ENCODE measurements at regions not wholly inside any gene's neighbourhood (a gene's known extent, or its start where the extent isn't known, plus 50 kb on each side); places are given as distances from the start of the nearest gene placed in this dataset.

DNA sequence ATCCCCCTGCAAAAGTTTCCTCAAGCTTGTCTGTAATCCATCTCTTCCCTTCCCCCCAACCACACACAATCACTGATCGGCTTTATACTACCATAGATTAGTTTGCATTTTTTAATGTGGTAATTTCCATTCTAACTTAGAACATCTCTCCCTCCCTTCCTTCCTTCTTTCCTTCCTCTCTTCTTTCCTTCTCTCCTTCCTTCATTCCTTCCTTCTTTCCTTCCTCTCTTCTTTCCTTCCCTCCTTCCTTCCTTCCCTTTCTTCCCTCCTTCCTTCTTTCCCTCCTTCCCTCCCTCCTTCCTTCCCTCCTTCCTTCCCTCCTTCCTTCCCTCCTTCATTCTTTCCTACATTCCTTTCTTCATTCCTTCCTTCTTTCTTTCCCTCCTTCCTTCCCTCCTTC is 166.2 kb upstream of the MSX2 start:
- no CpG with 5 or more reads among the region's 1 CpG for WGBS (ENCODE audit: insufficient coverage)

DNA sequence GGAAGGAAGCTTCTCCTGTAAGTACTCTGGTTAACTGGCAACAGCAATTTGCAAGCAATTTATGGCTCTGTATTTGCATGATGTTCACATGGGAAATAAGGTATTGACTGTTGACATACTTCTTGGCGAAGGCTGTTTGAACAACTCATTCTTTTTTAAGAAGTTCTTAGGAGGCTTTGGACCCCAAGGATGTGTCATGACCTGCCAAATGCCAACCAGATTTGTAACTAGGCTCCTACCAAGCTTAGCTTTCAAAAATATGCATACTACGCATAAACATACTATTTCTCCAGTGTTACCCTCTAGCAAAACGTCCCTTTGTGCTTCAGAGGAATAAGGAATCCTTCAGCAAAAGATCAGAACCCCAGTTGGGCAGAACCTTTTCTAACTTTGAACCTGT is 165.2 kb upstream of the MSX2 start:
- 91% methylated on average over 2 of the region's 3 CpGs for WGBS (ENCODE audit: insufficient coverage)
- intact Hi-C loops (cut with micrococcal nuclease): no loop called here

More for the DNA sequence above, 166.2 kb upstream of the MSX2 start:
- Mint-ChIP-seq H3K27ac (no peak overlapping the region), H3K36me3 (no peaks in the 10 kb centered on the region), H3K9me3 (peaks cover 0 to 5% (median 2%) of the 10 kb centered on the region in 7 donors), H3K27me3 (ENCODE audit: low read depth in 3 of 3) (peaks cover 0 to 7% (median 6%) of the 10 kb centered on the region in 3 donors), H3K4me1 (no peaks in the 10 kb centered on the region), H3K4me3 (no peak overlapping the region)
- intact Hi-C loops (cut with micrococcal nuclease): no loop called here
- no peaks in the 10 kb centered on the region for H4K20me1 ChIP-seq (ENCODE audit: insufficient read depth, low read length)
- H3K4me1 ChIP-seq (ENCODE audit: control insufficient read depth in 1 of 2, insufficient read depth in 2 of 2, low read length in 2 of 2): no peaks in the 10 kb centered on the region
- H3K9me3 ChIP-seq (replicated peaks in 1 of 2; ENCODE audit: control insufficient read depth in 1 of 2, insufficient read depth in 1 of 2, low read length in 2 of 2): no peaks in the 10 kb centered on the region
- no peak overlapping the region for H3K27ac ChIP-seq (ENCODE audit: low read depth in 1 of 2, low read length in 2 of 2)
- H3K27me3 ChIP-seq (ENCODE audit: control insufficient read depth in 2 of 2, insufficient read depth in 2 of 2, low read length in 2 of 2): no peaks in the 10 kb centered on the region
- H3K4me2 ChIP-seq (replicated peaks; ENCODE audit: extremely low read depth, low read length, poor library complexity, severe bottlenecking): no peak overlapping the region
- no peak overlapping the region for H2AFZ ChIP-seq (ENCODE audit: insufficient read depth, low read depth, low read length, poor library complexity, severe bottlenecking)
- TF ChIP-seq, protein P1, sequence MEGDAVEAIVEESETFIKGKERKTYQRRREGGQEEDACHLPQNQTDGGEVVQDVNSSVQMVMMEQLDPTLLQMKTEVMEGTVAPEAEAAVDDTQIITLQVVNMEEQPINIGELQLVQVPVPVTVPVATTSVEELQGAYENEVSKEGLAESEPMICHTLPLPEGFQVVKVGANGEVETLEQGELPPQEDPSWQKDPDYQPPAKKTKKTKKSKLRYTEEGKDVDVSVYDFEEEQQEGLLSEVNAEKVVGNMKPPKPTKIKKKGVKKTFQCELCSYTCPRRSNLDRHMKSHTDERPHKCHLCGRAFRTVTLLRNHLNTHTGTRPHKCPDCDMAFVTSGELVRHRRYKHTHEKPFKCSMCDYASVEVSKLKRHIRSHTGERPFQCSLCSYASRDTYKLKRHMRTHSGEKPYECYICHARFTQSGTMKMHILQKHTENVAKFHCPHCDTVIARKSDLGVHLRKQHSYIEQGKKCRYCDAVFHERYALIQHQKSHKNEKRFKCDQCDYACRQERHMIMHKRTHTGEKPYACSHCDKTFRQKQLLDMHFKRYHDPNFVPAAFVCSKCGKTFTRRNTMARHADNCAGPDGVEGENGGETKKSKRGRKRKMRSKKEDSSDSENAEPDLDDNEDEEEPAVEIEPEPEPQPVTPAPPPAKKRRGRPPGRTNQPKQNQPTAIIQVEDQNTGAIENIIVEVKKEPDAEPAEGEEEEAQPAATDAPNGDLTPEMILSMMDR (IDR thresholded peaks at IDR 0.05): no peak
- H3K36me3 ChIP-seq (replicated peaks in 1 of 2; ENCODE audit: control insufficient read depth in 1 of 2, insufficient read depth in 2 of 2, low read length in 2 of 2): no peaks in the 10 kb centered on the region
- H3K9ac ChIP-seq (ENCODE audit: insufficient read depth, low read length, poor library complexity, severe bottlenecking): no peak overlapping the region
- H3K79me2 ChIP-seq (ENCODE audit: insufficient read depth, low read length): no peaks in the 10 kb centered on the region
- DNase-seq: no peak
- no peak overlapping the region for H3K4me3 ChIP-seq (replicated peaks in 1 of 3; ENCODE audit: low read depth in 2 of 3, low read length in 3 of 3)

More for the DNA sequence above, 165.2 kb upstream of the MSX2 start:
- H3K4me3 ChIP-seq (replicated peaks in 1 of 3; ENCODE audit: low read depth in 2 of 3, low read length in 3 of 3): no peak overlapping the region
- no peaks in the 10 kb centered on the region for H3K9me3 ChIP-seq (replicated peaks in 1 of 2; ENCODE audit: control insufficient read depth in 1 of 2, insufficient read depth in 1 of 2, low read length in 2 of 2)
- no peak overlapping the region for H3K4me2 ChIP-seq (replicated peaks; ENCODE audit: extremely low read depth, low read length, poor library complexity, severe bottlenecking)
- H3K27me3 ChIP-seq (ENCODE audit: control insufficient read depth in 2 of 2, insufficient read depth in 2 of 2, low read length in 2 of 2): no peaks in the 10 kb centered on the region
- H3K9me3 Mint-ChIP-seq: peaks cover 0 to 5% (median 2%) of the 10 kb centered on the region in 7 donors
- H3K79me2 ChIP-seq (ENCODE audit: insufficient read depth, low read length): no peaks in the 10 kb centered on the region
- H2AFZ ChIP-seq (ENCODE audit: insufficient read depth, low read depth, low read length, poor library complexity, severe bottlenecking): no peak overlapping the region
- H3K27me3 Mint-ChIP-seq (ENCODE audit: low read depth in 3 of 3): peaks cover 0 to 7% (median 6%) of the 10 kb centered on the region in 3 donors
- H4K20me1 ChIP-seq (ENCODE audit: insufficient read depth, low read length): no peaks in the 10 kb centered on the region
- TF ChIP-seq, protein P1 (IDR thresholded peaks at IDR 0.05): no peak
- no peaks in the 10 kb centered on the region for H3K4me1 ChIP-seq (ENCODE audit: control insufficient read depth in 1 of 2, insufficient read depth in 2 of 2, low read length in 2 of 2)
- DNase-seq: no peak
- H3K9ac ChIP-seq (ENCODE audit: insufficient read depth, low read length, poor library complexity, severe bottlenecking): no peak overlapping the region
- no peak overlapping the region for H3K4me3 Mint-ChIP-seq
- H3K36me3 ChIP-seq (replicated peaks in 1 of 2; ENCODE audit: control insufficient read depth in 1 of 2, insufficient read depth in 2 of 2, low read length in 2 of 2): no peaks in the 10 kb centered on the region
- H3K36me3 Mint-ChIP-seq: no peaks in the 10 kb centered on the region
- no peak overlapping the region for H3K27ac Mint-ChIP-seq
- H3K4me1 Mint-ChIP-seq: no peaks in the 10 kb centered on the region
- no peak overlapping the region for H3K27ac ChIP-seq (ENCODE audit: low read depth in 1 of 2, low read length in 2 of 2)

Measured in CD14-positive monocyte (primary cell).